ENCODE measurements at regions not wholly inside any gene's neighbourhood (a gene's known extent, or its start where the extent isn't known, plus 50 kb on each side); places are given as distances from the start of the nearest gene placed in this dataset.

DNA sequence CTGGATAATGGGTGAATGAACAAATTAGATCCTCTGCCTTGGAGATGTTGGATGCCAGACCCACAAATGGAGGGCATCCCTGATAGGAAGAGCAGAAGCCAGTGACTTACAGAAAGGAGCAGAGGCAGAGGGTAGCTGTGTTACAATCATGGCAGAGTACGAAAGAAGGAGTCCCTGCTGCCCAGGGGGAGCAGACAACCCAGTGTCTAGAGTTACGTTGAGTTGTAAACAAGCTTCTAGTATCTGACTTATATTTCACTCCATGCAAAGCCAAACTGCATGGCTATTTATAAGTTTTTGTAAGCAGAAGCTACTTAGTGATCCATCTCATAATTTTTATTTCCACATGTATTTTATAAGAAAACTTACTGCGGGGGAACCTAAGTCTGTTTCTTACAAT is 56.2 kb upstream of the A1CF start:
- intact Hi-C loops (cut with micrococcal nuclease): no loop called here
- FAIRE-seq (no peak), DNase-seq (ENCODE audit: low read depth, low spot score) (no peak)
- Histone ChIP-seq H3K27me3 (ENCODE audit: control insufficient read depth in 2 of 2, insufficient read depth in 2 of 2, low read length in 2 of 2) (peaks cover 0 to 2% of the 10 kb centered on the region in 2 experiments), H3K4me2 (ENCODE audit: insufficient read depth, low read length) (no peak overlapping the region), H3K9ac (replicated peaks; ENCODE audit: extremely low read depth, insufficient read depth, low read length) (no peak overlapping the region), H3K36me3 (ENCODE audit: control insufficient read depth in 2 of 2, extremely low read depth in 1 of 2, insufficient read depth in 2 of 2, low read length in 2 of 2) (no peaks in the 10 kb centered on the region), H3K4me1 (ENCODE audit: control insufficient read depth, extremely low read depth, insufficient read depth, low read length) (no peaks in the 10 kb centered on the region), H3K9me3 (replicated peaks; ENCODE audit: control insufficient read depth, insufficient read depth, low read length) (no peaks in the 10 kb centered on the region), H2AFZ (ENCODE audit: low read depth, low read length) (no peak overlapping the region), H3K27ac (ENCODE audit: insufficient read depth, low read depth, low read length) (no peak overlapping the region), H4K20me1 (replicated peaks; ENCODE audit: control insufficient read depth, extremely low read depth, insufficient read depth, low read length) (no peaks in the 10 kb centered on the region), H3K4me3 (replicated peaks in 1 of 3; ENCODE audit: insufficient read depth in 1 of 3, low read depth in 1 of 3, low read length in 3 of 3) (no peak overlapping the region), H3K79me2 (ENCODE audit: control insufficient read depth, insufficient read depth, low read length) (no peaks in the 10 kb centered on the region), H3K9me1 (replicated peaks; ENCODE audit: control insufficient read depth, extremely low read depth, insufficient read depth, low read length) (no peaks in the 10 kb centered on the region)
- ChIA-PET CTCF (no interaction called here), POLR2A (no interaction called here)
- no TSS peak for BruUV-seq (replicated peaks)
- dilution Hi-C loops (cut with MboI; ENCODE audit: extremely low pct_ligation_motif_present, low sequenced_read_pairs): no loop called here
- no peak for TF ChIP-seq JUN (IDR thresholded peaks at IDR 0.05; ENCODE audit: borderline replicate concordance, insufficient read depth, insufficient read length, low read depth)
- TF ChIP-seq MYC (IDR thresholded peaks at IDR 0.05; ENCODE audit: low read depth, low read length): no peak
- TF ChIP-seq, protein P1, sequence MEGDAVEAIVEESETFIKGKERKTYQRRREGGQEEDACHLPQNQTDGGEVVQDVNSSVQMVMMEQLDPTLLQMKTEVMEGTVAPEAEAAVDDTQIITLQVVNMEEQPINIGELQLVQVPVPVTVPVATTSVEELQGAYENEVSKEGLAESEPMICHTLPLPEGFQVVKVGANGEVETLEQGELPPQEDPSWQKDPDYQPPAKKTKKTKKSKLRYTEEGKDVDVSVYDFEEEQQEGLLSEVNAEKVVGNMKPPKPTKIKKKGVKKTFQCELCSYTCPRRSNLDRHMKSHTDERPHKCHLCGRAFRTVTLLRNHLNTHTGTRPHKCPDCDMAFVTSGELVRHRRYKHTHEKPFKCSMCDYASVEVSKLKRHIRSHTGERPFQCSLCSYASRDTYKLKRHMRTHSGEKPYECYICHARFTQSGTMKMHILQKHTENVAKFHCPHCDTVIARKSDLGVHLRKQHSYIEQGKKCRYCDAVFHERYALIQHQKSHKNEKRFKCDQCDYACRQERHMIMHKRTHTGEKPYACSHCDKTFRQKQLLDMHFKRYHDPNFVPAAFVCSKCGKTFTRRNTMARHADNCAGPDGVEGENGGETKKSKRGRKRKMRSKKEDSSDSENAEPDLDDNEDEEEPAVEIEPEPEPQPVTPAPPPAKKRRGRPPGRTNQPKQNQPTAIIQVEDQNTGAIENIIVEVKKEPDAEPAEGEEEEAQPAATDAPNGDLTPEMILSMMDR (IDR thresholded peaks at IDR 0.05; ENCODE audit: extremely low read depth in 1 of 2, insufficient read depth in 1 of 2, low read depth in 1 of 2, low read length in 2 of 2): no peak
- no peak for TF ChIP-seq POLR2AphosphoS5 (IDR thresholded peaks at IDR 0.05; ENCODE audit: insufficient read depth, low read depth, low read length)
- no peak for TF ChIP-seq POLR2A (IDR thresholded peaks at IDR 0.05; ENCODE audit: low read depth, low read length)
- TF ChIP-seq EZH2 (IDR thresholded peaks at IDR 0.05; ENCODE audit: borderline replicate concordance, low read depth, low read length, severe bottlenecking): no peak
- no peak for TF ChIP-seq FOS (IDR thresholded peaks at IDR 0.05; ENCODE audit: borderline replicate concordance, insufficient read depth, low read length)
- TF ChIP-seq, protein P2, sequence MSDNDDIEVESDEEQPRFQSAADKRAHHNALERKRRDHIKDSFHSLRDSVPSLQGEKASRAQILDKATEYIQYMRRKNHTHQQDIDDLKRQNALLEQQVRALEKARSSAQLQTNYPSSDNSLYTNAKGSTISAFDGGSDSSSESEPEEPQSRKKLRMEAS (IDR thresholded peaks at IDR 0.05; ENCODE audit: insufficient read depth, insufficient read length): no peak
- no peak for TF ChIP-seq GATA2 (IDR thresholded peaks at IDR 0.05; ENCODE audit: insufficient read depth, insufficient read length, low read depth, low read length)

Data from endothelial cell of umbilical vein (primary cell).